Prostate gland (tissue), 2 donors: ENCODE measurements at regions not wholly inside any gene's neighbourhood (a gene's known extent, or its start where the extent isn't known, plus 50 kb on each side); places are given as distances from the start of the nearest gene placed in this dataset.

ENCODE experiments used
- POLR2AphosphoS5 ChIP-seq: sonication (generic); formaldehyde crosslinking; IDR thresholded peaks from one replicate; pipeline ENCODE4 v1.6.1; 2017; ENCODE audit warnings: antibody characterized with exemption
- TF ChIP-seq, protein P1 (sequence below), 4 experiments: fragments of 200-600 bp in 2 of 4; fragments of 450-650 bp in 2 of 4; sonication (generic) in 2 of 4; IDR thresholded peaks; 1 replicate in 3 of 4; 2 replicates in 1 of 4; pipeline ENCODE4 v1.5.1; 2016 to 2019; ENCODE audit warnings: antibody characterized with exemption in 4 of 4, mild to moderate bottlenecking in 2 of 4, moderate library complexity in 2 of 4

DNA sequence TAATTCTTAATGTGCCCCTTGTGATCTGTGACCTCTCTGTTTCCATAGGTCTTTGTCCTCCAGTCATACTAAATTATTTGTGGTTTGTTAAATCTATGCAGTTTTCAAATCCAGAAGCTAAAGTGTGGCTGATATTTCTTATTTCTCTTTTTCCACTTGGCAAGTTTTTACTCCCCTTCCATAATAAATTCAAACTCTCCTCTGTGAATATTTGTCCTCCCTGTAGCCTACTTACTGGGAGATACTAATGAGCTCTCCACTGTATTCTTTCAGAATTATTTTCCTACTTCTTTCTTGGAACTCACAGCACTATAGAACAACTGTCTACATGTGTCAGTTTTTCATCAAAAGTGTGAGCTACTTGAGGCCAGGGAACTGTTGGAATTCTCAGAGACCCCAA lies 430.8 kb upstream of the PTBP2 start:
- TF ChIP-seq, protein P1, sequence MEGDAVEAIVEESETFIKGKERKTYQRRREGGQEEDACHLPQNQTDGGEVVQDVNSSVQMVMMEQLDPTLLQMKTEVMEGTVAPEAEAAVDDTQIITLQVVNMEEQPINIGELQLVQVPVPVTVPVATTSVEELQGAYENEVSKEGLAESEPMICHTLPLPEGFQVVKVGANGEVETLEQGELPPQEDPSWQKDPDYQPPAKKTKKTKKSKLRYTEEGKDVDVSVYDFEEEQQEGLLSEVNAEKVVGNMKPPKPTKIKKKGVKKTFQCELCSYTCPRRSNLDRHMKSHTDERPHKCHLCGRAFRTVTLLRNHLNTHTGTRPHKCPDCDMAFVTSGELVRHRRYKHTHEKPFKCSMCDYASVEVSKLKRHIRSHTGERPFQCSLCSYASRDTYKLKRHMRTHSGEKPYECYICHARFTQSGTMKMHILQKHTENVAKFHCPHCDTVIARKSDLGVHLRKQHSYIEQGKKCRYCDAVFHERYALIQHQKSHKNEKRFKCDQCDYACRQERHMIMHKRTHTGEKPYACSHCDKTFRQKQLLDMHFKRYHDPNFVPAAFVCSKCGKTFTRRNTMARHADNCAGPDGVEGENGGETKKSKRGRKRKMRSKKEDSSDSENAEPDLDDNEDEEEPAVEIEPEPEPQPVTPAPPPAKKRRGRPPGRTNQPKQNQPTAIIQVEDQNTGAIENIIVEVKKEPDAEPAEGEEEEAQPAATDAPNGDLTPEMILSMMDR (IDR thresholded peaks at IDR 0.05) = no peak
- no peak for TF ChIP-seq POLR2AphosphoS5
